GM20000 (cell line): ENCODE measurements at regions not wholly inside any gene's neighbourhood (a gene's known extent, or its start where the extent isn't known, plus 50 kb on each side); places are given as distances from the start of the nearest gene placed in this dataset.

Experiments used
- DNase-seq: peaks from one replicate; pipeline ENCODE4 v3.0.0; 2012; ENCODE audit warnings: low spot score
- CTCF ChIP-seq: IDR thresholded peaks from 2 replicates; pipeline ENCODE4 v1.5.1; 2012; ENCODE audit warnings: mild to moderate bottlenecking, control low read depth; ENCODE audit errors: extremely low read depth, missing control alignments

- no peak for DNase-seq
- no peak for TF ChIP-seq CTCF
Measured at GRCh38 chr1:193680247-193680923, 494.0 kb upstream of the B3GALT2 start.

GRCh38 chr1:193677874-193678273 is 491.5 kb upstream of the B3GALT2 start:
- DNase-seq, result no peak
- TF ChIP-seq CTCF, result no peak

- no peak for DNase-seq
- TF ChIP-seq CTCF, result no peak
Measured at GRCh38 chr1:193676996-193677549, 490.7 kb upstream of the B3GALT2 start.

- no peak for DNase-seq
- TF ChIP-seq CTCF, result no peak
Measured at GRCh38 chr1:193674292-193674944, 488.0 kb upstream of the B3GALT2 start.

- no peak for DNase-seq
- no peak for TF ChIP-seq CTCF
Measured at GRCh38 chr1:193666485-193667083, 480.2 kb upstream of the B3GALT2 start.

- no peak for TF ChIP-seq CTCF
Measured at GRCh38 chr1:193663965-193664364, 477.6 kb upstream of the B3GALT2 start.

GRCh38 chr1:193662030-193662429 is 475.6 kb upstream of the B3GALT2 start:
- no peak for TF ChIP-seq CTCF
- DNase-seq, result no peak

More at GRCh38 chr1:193663965-193664364, 477.6 kb upstream of the B3GALT2 start:
- no peak for DNase-seq
